GM19035 (cell line): ENCODE measurements at regions not wholly inside any gene's neighbourhood (a gene's known extent, or its start where the extent isn't known, plus 50 kb on each side); places are given as distances from the start of the nearest gene placed in this dataset.
"Not testable (repeated sequence)": the region's sequence is repeated elsewhere in the genome, so short reads cannot be mapped to it uniquely, and the experiment has no call there.

Experiments
- ATAC-seq: cut with Tn5 transposase; IDR thresholded peaks from one replicate; pipeline ENCODE4 v1.9.1; 2021; ENCODE audit not compliant: unreplicated experiment

- peak; percentile 89 for ATAC-seq
These were observed 88.0 kb upstream of the RPRML start for GRCh38 chr17:47066841-47067682.

- no peak for ATAC-seq
These were observed 87.0 kb upstream of the RPRML start for GRCh38 chr17:47066095-47066494.

DNA sequence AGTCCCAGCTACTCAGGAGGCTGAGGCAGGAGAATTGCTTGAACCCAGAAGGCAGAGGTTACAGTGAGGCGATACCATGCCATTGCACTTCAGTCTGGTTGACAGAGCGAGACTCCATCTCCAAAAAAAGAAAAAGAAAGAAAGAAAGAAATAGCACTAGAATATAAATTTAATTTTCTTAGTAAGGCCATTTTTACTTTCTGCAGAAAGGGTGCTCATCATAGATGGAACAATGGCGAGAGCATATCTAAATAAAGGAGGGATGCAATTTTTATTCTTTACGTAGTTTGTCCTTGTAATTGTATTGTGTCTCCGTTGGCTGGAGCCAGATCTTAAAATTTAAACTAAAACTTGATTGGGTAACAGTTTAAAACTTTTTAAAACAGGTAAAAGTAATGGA, 85.6 kb upstream of the RPRML start:
- no peak for ATAC-seq

DNA sequence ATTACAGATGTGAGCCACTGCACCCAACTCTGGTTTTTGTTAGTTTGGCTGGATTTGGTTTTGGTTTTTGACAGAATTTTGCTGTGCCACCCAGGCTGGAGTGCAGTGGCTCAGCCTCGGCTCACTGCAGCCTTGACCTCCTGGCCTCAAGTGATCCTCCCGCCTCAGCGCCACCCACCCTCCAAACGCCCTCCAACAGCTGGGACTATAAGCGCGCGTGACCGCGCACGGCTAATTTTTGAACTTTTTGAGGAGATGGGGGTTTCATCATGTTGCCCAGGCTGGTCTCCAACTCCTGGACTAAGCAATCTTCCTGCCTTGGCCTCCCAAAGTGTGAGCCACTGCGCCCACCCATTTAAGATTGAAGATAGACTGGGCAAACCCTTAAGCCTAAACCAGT, 84.4 kb upstream of the RPRML start:
- no peak for ATAC-seq

DNA sequence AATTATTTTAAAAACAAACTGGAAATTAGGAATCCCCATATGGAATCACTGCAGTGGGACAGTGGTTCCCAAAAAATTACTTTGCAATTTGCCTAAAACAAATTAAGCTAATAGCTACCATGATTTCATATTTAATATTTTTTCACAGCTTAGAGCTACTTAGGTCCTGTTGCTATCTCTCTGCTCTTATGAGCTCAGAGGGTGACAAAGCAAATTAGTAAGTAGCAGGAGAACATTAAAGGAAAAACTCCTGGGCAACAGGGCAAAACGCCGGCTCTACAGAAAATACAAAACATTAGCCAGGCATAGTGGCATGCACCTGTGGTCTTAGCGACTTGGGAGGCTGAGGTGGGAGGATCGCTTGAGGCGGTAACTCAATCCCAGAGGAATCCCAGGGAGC, 83.8 kb upstream of the RPRML start:
- ATAC-seq, result not testable (repeated sequence)

DNA sequence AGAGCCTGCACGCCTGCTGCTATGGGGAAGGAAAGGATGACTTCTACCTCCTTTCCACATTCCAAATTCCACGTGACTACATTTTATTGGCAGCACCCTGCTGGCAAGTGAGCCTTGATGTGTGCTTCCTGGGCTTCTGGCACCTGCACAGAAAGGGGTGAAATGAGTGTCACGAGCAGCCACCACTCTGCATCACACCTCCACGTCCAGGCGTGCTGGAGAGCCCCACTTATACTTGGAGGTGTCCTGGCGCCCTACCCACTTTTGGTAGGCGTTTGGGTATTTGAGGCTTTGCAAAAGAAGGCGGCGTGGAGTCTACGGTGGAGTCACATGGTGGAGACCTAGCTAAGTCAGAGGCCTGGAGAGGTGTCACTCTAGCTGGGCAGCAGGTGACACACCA, 81.0 kb upstream of the RPRML start:
- ATAC-seq, result not testable (repeated sequence)

DNA sequence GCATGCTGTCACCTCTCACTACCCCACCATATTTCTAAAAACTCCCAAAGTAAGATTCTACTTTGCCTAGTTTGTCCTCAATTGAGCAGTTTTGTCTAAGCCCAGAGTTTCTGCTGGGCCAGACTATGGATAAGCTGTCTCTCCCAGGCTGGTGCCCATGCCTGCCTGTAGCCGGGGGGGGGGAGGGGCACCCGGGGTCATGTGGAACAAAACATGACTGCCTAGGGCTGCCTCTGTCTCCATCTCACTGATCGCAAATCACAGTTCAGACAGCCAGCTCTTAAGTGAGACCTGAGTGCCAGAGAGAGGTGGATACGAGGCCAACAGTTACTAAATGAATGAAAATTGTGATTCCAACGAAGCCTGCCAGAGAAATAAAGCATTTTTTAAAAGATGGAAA, 78.8 kb upstream of the RPRML start:
- no peak for ATAC-seq

DNA sequence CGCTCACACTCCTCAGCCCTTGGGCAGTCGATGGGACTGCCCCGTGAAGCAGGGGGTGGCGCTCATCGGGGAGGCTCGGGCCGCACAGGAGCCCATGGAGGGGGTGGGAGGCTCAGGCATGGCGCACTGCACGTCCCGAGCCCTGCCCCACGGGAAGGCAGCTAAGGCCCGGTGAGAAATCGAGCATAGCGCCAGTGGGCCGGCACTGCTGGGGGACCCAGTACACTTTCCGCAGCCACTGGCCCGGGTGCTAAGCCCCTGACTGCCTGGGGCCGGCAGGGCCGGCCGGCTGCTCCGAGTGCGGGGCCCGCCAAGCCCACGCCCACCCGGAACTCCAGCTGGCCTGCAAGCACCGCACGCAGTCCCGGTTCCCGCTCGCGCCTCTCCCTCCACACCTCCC, 78.2 kb upstream of the RPRML start:
- not testable (repeated sequence) for ATAC-seq

DNA sequence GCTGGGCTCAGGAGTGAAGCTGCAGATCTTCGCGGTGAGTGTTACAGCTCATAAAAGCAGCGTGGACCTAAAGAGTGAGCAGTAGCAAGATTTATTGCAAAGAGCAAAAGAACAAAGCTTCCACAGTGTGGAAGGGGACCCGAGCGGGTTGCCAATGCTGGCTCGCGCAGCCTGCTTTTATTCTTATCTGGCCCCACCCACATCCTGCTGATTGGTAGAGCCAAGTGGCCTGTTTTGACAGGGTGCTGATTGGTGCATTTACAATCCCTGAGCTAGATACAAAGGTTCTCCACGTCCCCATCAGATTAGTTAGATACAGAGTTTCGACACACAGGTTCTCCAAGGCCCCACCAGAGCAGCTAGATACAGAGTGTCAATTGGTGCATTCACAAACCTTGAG, 77.6 kb upstream of the RPRML start:
- ATAC-seq, result not testable (repeated sequence)
